ENCODE measurements at regions not wholly inside any gene's neighbourhood (a gene's known extent, or its start where the extent isn't known, plus 50 kb on each side); places are given as distances from the start of the nearest gene placed in this dataset.
"Not testable (repeated sequence)": the region's sequence is repeated elsewhere in the genome, so short reads cannot be mapped to it uniquely, and the experiment has no call there.

- no peak for DNase-seq
Observed at GRCh38 chr2:139526781-139527180, 746.6 kb upstream of the NXPH2 start.

GRCh38 chr2:139518321-139518720 is 738.1 kb upstream of the NXPH2 start:
- no peak for DNase-seq

GRCh38 chr2:139514951-139515350 is 734.8 kb upstream of the NXPH2 start:
- DNase-seq: no peak

GRCh38 chr2:139495851-139496250 is 715.7 kb upstream of the NXPH2 start:
- no peak for DNase-seq

- no peak for DNase-seq
Observed at GRCh38 chr2:139492131-139492680, 712.0 kb upstream of the NXPH2 start.

- DNase-seq: no peak
Observed at GRCh38 chr2:139480161-139480650, 700.0 kb upstream of the NXPH2 start.

GRCh38 chr2:139478165-139478914 is 698.1 kb upstream of the NXPH2 start:
- DNase-seq: no peak

GRCh38 chr2:139477618-139478017 is 697.4 kb upstream of the NXPH2 start:
- no peak for DNase-seq

- no peak for DNase-seq
Observed at GRCh38 chr2:139469985-139470384, 689.8 kb upstream of the NXPH2 start.

- peak; percentile 34 to 61 for DNase-seq
Observed at GRCh38 chr2:139465789-139466188, 685.6 kb upstream of the NXPH2 start.

GRCh38 chr2:139457873-139458272 is 677.7 kb upstream of the NXPH2 start:
- no peak for DNase-seq

- no peak for DNase-seq
Observed at GRCh38 chr2:139454251-139454650, 674.1 kb upstream of the NXPH2 start.

- no peak for DNase-seq
Observed at GRCh38 chr2:139439100-139439499, 658.9 kb upstream of the NXPH2 start.

GRCh38 chr2:139438478-139438877 is 658.3 kb upstream of the NXPH2 start:
- DNase-seq: no peak

GRCh38 chr2:139427164-139427563 is 647.0 kb upstream of the NXPH2 start:
- DNase-seq: no peak

GRCh38 chr2:139424101-139424500 is 643.9 kb upstream of the NXPH2 start:
- DNase-seq: no peak

GRCh38 chr2:139411236-139411635 is 631.0 kb upstream of the NXPH2 start:
- peak; percentile 98 for DNase-seq

- DNase-seq: peak in 1 of 2 experiments; percentile 37
Observed at GRCh38 chr2:139410833-139411174, 630.6 kb upstream of the NXPH2 start.

- DNase-seq: not testable (repeated sequence)
Observed at GRCh38 chr2:139410147-139410832, 630.1 kb upstream of the NXPH2 start.

GRCh38 chr2:139409212-139409611 is 629.0 kb upstream of the NXPH2 start:
- no peak for DNase-seq

- DNase-seq: no peak
Observed at GRCh38 chr2:139403948-139404347, 623.8 kb upstream of the NXPH2 start.

- no peak for DNase-seq
Observed at GRCh38 chr2:139394801-139395200, 614.6 kb upstream of the NXPH2 start.

GRCh38 chr2:139389391-139389790 is 609.2 kb upstream of the NXPH2 start:
- no peak for DNase-seq

- no peak for DNase-seq
Observed at GRCh38 chr2:139386401-139386800, 606.2 kb upstream of the NXPH2 start.
